ENCODE measurements at regions not wholly inside any gene's neighbourhood (a gene's known extent, or its start where the extent isn't known, plus 50 kb on each side); places are given as distances from the start of the nearest gene placed in this dataset.

DNA sequence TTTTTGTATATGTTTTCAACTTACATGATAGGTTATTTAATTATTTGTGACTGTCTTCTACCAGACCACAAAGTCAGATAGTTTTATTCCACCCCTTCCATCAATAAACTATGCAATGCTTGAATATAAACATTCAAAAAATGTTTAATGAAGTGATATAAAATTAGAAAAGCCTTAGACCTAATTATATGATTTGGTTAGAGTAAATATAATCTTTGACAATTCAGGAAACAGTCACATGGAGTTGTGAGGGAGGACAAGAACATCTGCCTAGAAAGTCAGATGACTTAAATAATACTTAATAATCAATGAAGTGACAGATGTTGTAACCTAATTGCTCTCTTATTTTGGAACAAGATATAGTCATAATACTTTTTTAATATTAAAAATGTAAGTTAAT lies 710.3 kb downstream of the ZBBX start:
- TF ChIP-seq, protein P1, sequence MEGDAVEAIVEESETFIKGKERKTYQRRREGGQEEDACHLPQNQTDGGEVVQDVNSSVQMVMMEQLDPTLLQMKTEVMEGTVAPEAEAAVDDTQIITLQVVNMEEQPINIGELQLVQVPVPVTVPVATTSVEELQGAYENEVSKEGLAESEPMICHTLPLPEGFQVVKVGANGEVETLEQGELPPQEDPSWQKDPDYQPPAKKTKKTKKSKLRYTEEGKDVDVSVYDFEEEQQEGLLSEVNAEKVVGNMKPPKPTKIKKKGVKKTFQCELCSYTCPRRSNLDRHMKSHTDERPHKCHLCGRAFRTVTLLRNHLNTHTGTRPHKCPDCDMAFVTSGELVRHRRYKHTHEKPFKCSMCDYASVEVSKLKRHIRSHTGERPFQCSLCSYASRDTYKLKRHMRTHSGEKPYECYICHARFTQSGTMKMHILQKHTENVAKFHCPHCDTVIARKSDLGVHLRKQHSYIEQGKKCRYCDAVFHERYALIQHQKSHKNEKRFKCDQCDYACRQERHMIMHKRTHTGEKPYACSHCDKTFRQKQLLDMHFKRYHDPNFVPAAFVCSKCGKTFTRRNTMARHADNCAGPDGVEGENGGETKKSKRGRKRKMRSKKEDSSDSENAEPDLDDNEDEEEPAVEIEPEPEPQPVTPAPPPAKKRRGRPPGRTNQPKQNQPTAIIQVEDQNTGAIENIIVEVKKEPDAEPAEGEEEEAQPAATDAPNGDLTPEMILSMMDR (conservative IDR thresholded peaks at IDR 0.05 in 1 of 2, IDR thresholded peaks at IDR 0.05 in 1 of 2; ENCODE audit: extremely low read depth in 1 of 2, insufficient read depth in 1 of 2, low read depth in 1 of 2, low read length in 2 of 2): no peak
- no peak for TF ChIP-seq EZH2 (IDR thresholded peaks at IDR 0.05; ENCODE audit: borderline replicate concordance, low read length)

Measured in mammary epithelial cell (primary cell).